Stimulated activated naive B cell treated with anti-CD40 and anti-IgM and Interleukin-4, amounts not matched to agents 10 μg/mL and 1 μg/mL and 100 μg/mL, for 72 hours (primary cell): ENCODE measurements at regions not wholly inside any gene's neighbourhood (a gene's known extent, or its start where the extent isn't known, plus 50 kb on each side); places are given as distances from the start of the nearest gene placed in this dataset.

Experiments
- ATAC-seq, 2 donors: fragments of 150-1000 bp; cut with Tn5 transposase; replicated peaks; 2 replicates each; pipeline ENCODE4 v1.10.0; 2021; ENCODE audit warnings: moderate library complexity in 1 of 2
- DNase-seq: peaks from one replicate; pipeline ENCODE4 v3.0.0; 2021
- H3K27ac Mint-ChIP-seq: one replicate; pipeline ENCODE4 v1.8.0; 2022; ENCODE audit warnings: mild to moderate bottlenecking, mixed read lengths
- H3K27me3 Mint-ChIP-seq, 2 donors: one replicate each; pipeline ENCODE4 v1.8.0; 2022; ENCODE audit warnings: mixed read lengths in 2 of 2
- H3K36me3 Mint-ChIP-seq, 2 donors: one replicate each; pipeline ENCODE4 v1.8.0; 2022; ENCODE audit warnings: mixed read lengths in 2 of 2, mild to moderate bottlenecking in 1 of 2
- H3K4me1 Mint-ChIP-seq, 2 donors: one replicate each; pipeline ENCODE4 v1.8.0; 2022; ENCODE audit warnings: mixed read lengths in 2 of 2, mild to moderate bottlenecking in 1 of 2
- H3K4me3 Mint-ChIP-seq, 2 donors: one replicate each; pipeline ENCODE4 v1.8.0; 2022; ENCODE audit warnings: mild to moderate bottlenecking in 2 of 2, mixed read lengths in 2 of 2, moderate library complexity in 1 of 2
- H3K9me3 Mint-ChIP-seq, 2 donors: one replicate each; pipeline ENCODE4 v1.8.0; 2022; ENCODE audit warnings: mixed read lengths in 2 of 2, mild to moderate bottlenecking in 1 of 2

DNA sequence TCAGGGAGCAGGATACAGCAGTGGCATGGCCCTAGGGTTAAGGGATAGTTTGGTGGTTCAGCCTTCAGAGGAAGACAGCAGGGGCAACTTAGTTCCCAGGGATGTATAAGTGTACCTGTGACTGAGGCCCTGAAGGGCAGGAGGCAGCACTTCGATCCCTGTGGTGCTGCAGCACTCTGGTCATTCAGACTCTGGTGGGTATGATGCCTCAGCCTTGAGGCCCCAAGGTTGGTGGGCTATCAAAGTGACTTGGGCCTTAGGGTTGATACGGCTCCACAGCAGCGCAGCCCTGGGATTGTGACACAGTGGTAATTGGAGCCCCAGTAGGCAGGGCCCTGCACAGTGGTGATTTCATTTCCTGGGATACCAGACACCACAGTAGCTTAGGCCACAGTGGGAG, 1703.1 kb downstream of the PCDH7 start:
- H3K9me3 Mint-ChIP-seq = peaks cover 8 to 22% of the 10 kb centered on the region in 2 donors
- H3K4me1 Mint-ChIP-seq = no peaks in the 10 kb centered on the region
- ATAC-seq = peak in 1 of 2 donors; percentile 7
- H3K36me3 Mint-ChIP-seq = no peaks in the 10 kb centered on the region
- no peaks in the 10 kb centered on the region for H3K27me3 Mint-ChIP-seq
- no peak overlapping the region for H3K27ac Mint-ChIP-seq
- no peak overlapping the region for H3K4me3 Mint-ChIP-seq
- no peak for DNase-seq

DNA sequence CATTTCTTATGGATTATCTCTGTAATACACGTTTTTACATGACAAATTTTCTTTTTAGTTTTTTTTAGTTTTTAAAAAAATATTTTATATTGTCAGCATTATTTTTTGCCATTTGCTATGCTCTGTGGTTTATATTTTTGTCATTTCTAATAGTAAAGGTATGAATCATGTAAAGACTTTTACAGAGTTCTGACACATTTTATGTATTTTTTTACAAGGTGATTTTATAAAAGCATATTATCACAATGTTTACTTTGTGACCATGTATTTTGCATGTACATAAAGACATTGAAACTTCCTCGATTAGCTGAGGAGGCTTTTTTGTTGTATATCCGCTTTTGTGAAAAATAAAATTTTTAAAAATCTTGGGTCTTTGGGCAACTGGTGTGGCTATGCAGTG, 1705.1 kb downstream of the PCDH7 start:
- DNase-seq (no peak), ATAC-seq (no peak)
- no peaks in the 10 kb centered on the region for H3K27me3 Mint-ChIP-seq
- no peaks in the 10 kb centered on the region for H3K4me1 Mint-ChIP-seq
- peaks cover 8 to 22% of the 10 kb centered on the region in 2 donors for H3K9me3 Mint-ChIP-seq
- H3K27ac Mint-ChIP-seq = no peak overlapping the region
- H3K36me3 Mint-ChIP-seq = no peaks in the 10 kb centered on the region
- H3K4me3 Mint-ChIP-seq = no peak overlapping the region

DNA sequence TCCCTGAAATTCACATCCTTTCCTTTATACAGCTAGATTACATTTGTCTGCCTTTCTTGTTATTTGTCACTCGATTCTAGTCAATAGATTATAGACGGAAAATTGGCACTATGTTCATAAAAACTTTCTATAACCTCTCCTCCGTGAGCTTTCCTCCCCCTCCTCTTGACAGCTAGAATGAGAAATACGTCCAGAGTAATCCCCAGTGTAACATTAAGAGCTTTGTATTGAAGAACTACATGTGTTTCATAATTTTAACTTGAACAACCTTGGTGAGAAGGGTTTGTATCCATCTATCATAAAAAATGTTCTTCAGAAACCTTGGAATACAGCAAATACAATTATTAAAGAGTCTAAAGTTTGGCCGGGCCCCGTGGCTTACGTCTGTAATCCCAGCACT, 1707.4 kb downstream of the PCDH7 start:
- Mint-ChIP-seq H3K4me1 (no peaks in the 10 kb centered on the region), H3K27me3 (no peaks in the 10 kb centered on the region), H3K9me3 (peaks cover 8 to 17% of the 10 kb centered on the region in 2 donors), H3K4me3 (no peak overlapping the region), H3K27ac (no peak overlapping the region), H3K36me3 (no peaks in the 10 kb centered on the region)
- DNase-seq (no peak), ATAC-seq (no peak)

DNA sequence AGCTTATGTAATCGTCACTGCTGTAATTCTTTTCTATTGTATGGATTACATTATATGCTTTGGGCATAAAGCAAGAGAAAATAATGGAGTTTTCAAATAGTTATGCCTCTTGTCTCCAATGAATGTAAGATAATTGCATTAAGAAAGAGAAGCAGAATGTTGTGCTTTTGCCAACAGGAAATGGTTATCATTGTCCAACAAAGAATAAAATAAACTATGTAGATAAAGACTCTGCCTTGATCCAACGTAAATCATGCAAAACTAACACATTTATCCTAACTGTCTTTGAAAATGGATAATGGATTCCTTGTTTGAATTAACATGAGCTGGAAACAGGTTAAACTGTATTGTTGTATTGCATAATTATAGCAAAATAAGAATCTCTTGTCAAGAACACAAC, 1709.0 kb downstream of the PCDH7 start:
- Mint-ChIP-seq H3K27ac (no peak overlapping the region), H3K9me3 (peaks cover 5 to 9% of the 10 kb centered on the region in 2 donors), H3K4me3 (no peak overlapping the region), H3K36me3 (no peaks in the 10 kb centered on the region), H3K27me3 (no peaks in the 10 kb centered on the region), H3K4me1 (no peaks in the 10 kb centered on the region)
- DNase-seq (no peak), ATAC-seq (no peak)

GRCh38 chr4:32435308-32435707, 1715.1 kb downstream of the PCDH7 start:
- H3K4me1 Mint-ChIP-seq = no peaks in the 10 kb centered on the region
- ATAC-seq = no peak
- DNase-seq = no peak
- H3K27ac Mint-ChIP-seq = no peak overlapping the region
- H3K9me3 Mint-ChIP-seq = peaks cover 0 to 2% of the 10 kb centered on the region in 2 donors
- H3K4me3 Mint-ChIP-seq = no peak overlapping the region
- H3K27me3 Mint-ChIP-seq = no peaks in the 10 kb centered on the region
- no peaks in the 10 kb centered on the region for H3K36me3 Mint-ChIP-seq

- Mint-ChIP-seq H3K27me3 (no peaks in the 10 kb centered on the region), H3K9me3 (peaks cover 0 to 2% of the 10 kb centered on the region in 2 donors), H3K4me3 (no peak overlapping the region), H3K4me1 (no peaks in the 10 kb centered on the region), H3K27ac (no peak overlapping the region), H3K36me3 (no peaks in the 10 kb centered on the region)
- no peak for ATAC-seq
- DNase-seq = no peak
These were observed 1716.6 kb downstream of the PCDH7 start for GRCh38 chr4:32436816-32437215.

GRCh38 chr4:32440391-32440790, 1720.2 kb downstream of the PCDH7 start:
- no peaks in the 10 kb centered on the region for H3K4me1 Mint-ChIP-seq
- DNase-seq (no peak), ATAC-seq (no peak)
- no peak overlapping the region for H3K27ac Mint-ChIP-seq
- no peak overlapping the region for H3K4me3 Mint-ChIP-seq
- peaks cover 0 to 4% of the 10 kb centered on the region in 2 donors for H3K9me3 Mint-ChIP-seq
- no peaks in the 10 kb centered on the region for H3K36me3 Mint-ChIP-seq
- H3K27me3 Mint-ChIP-seq = no peaks in the 10 kb centered on the region

GRCh38 chr4:32454482-32454881, 1734.3 kb downstream of the PCDH7 start:
- Mint-ChIP-seq H3K9me3 (peaks cover 0 to 2% of the 10 kb centered on the region in 2 donors), H3K27me3 (no peaks in the 10 kb centered on the region), H3K4me3 (no peak overlapping the region), H3K4me1 (no peaks in the 10 kb centered on the region), H3K27ac (no peak overlapping the region), H3K36me3 (no peaks in the 10 kb centered on the region)
- DNase-seq = no peak
- no peak for ATAC-seq

DNA sequence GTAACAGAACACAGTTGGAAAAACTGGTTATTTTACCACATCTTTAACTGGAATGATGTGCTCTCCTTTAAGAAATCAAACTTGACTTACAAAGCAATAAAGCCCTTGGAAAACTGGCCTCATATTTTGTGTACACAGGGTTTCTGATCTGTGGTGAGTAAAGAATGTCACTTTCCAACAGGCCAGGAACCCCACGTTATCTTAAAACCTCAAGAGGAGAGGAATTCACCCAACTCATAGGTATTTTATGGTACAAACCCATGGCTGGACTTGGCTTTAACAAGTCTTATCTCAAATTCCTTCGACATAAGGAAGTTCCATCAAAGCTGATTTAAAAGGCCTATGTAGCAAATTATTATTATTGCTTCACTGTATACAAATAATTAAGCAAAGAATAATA, 1735.1 kb downstream of the PCDH7 start:
- H3K27ac Mint-ChIP-seq = no peak overlapping the region
- DNase-seq (no peak), ATAC-seq (no peak)
- H3K9me3 Mint-ChIP-seq = peaks cover 0 to 2% of the 10 kb centered on the region in 2 donors
- no peaks in the 10 kb centered on the region for H3K27me3 Mint-ChIP-seq
- no peak overlapping the region for H3K4me3 Mint-ChIP-seq
- no peaks in the 10 kb centered on the region for H3K4me1 Mint-ChIP-seq
- no peaks in the 10 kb centered on the region for H3K36me3 Mint-ChIP-seq

DNA sequence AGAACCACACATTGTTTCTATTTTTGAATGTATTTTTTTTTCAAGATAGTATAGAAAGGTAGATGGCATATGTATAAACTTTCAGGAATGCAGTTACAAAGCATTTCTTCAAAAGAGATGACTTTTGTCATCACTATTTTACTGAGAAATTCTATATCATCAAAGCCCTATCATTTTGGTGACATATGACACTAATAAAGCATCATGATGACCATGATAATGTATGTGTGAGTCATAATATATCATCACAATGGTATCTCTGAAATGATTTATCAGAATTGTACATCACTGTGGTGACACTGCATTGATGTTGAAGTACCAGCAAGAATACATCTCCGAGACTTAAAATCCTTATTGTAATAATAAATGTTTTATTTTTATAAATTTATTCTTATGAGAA, 1740.8 kb downstream of the PCDH7 start:
- Mint-ChIP-seq H3K27me3 (no peaks in the 10 kb centered on the region), H3K4me1 (no peaks in the 10 kb centered on the region), H3K36me3 (no peaks in the 10 kb centered on the region), H3K9me3 (no peaks in the 10 kb centered on the region), H3K27ac (no peak overlapping the region), H3K4me3 (no peak overlapping the region)
- DNase-seq (no peak), ATAC-seq (no peak)

GRCh38 chr4:32462944-32463343, 1742.8 kb downstream of the PCDH7 start:
- no peaks in the 10 kb centered on the region for H3K4me1 Mint-ChIP-seq
- H3K27ac Mint-ChIP-seq = no peak overlapping the region
- no peaks in the 10 kb centered on the region for H3K27me3 Mint-ChIP-seq
- ATAC-seq (no peak), DNase-seq (no peak)
- H3K4me3 Mint-ChIP-seq = no peak overlapping the region
- H3K36me3 Mint-ChIP-seq = no peaks in the 10 kb centered on the region
- H3K9me3 Mint-ChIP-seq = no peaks in the 10 kb centered on the region

GRCh38 chr4:32470087-32470585, 1750.0 kb downstream of the PCDH7 start:
- Mint-ChIP-seq H3K27me3 (no peaks in the 10 kb centered on the region), H3K27ac (no peak overlapping the region), H3K36me3 (no peaks in the 10 kb centered on the region), H3K4me1 (no peaks in the 10 kb centered on the region), H3K9me3 (peaks cover 0 to 4% of the 10 kb centered on the region in 2 donors), H3K4me3 (no peak overlapping the region)
- DNase-seq (no peak), ATAC-seq (no peak)

DNA sequence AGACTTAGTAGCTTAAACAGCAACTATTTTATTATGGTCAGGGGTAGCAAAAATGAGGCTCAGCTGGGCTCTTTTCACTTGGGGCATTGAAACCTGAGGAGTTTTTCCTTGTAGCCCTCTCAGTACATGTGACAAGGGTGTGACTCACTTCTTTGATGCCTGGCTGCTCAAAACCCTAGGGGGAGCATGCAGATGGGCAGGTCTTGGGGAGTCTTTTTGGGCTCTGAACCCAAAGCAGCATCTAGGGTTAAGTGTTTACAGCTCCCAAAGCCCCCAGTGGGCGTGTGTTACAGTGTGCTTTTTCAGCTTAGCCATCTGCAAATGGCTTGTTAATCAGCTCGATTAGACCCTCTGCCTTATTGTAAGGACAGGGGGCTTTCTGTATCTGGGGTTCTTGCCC, 1752.7 kb downstream of the PCDH7 start:
- H3K27me3 Mint-ChIP-seq = no peaks in the 10 kb centered on the region
- no peak overlapping the region for H3K4me3 Mint-ChIP-seq
- no peaks in the 10 kb centered on the region for H3K4me1 Mint-ChIP-seq
- peaks cover 0 to 4% of the 10 kb centered on the region in 2 donors for H3K9me3 Mint-ChIP-seq
- no peaks in the 10 kb centered on the region for H3K36me3 Mint-ChIP-seq
- H3K27ac Mint-ChIP-seq = no peak overlapping the region
- no peak for ATAC-seq
- no peak for DNase-seq

DNA sequence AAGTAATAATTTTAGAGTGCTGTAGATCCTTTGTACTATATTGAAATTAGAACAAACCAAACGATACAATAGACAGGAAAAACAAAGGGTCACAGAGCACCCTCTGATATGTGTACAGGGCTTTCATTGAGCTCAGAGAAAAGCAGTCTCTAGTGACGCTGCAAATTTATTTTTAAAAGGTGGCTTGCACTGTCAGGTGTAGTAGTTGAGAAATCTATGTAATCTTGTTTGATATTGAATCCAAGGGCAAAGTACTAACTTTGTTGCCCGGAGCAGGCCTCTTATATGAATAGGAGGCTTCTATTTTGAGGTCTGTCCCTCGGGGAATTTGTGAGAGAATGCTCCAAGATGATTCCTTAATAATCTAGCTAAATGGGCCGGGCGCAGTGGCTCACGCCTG, 1755.5 kb downstream of the PCDH7 start:
- no peak for ATAC-seq
- H3K9me3 Mint-ChIP-seq = peaks cover 0 to 4% of the 10 kb centered on the region in 2 donors

DNA sequence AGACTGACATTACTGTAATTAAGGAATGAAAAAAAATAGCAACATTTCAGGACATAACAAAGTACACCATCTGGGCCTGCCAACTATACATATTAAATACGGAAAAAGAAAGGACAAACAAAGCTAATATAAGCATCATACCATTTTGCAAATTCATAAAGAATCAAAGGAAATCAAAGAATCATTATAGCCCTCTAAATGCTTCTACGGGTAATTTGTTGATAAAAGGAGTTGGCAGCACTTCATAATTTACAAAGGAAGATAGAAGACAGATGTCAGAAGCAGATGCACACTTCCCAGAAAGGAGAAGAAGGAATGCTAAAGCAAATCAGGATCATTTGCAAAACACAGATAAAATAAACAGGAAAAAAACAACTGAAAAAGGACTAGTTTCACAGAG, 1757.3 kb downstream of the PCDH7 start:
- H3K9me3 Mint-ChIP-seq = peaks cover 0 to 4% of the 10 kb centered on the region in 2 donors
- no peak overlapping the region for H3K27ac Mint-ChIP-seq
- H3K4me3 Mint-ChIP-seq = no peak overlapping the region

More for the DNA sequence above, 1755.5 kb downstream of the PCDH7 start:
- no peak overlapping the region for H3K4me3 Mint-ChIP-seq
- DNase-seq = no peak
- no peaks in the 10 kb centered on the region for H3K36me3 Mint-ChIP-seq
- no peaks in the 10 kb centered on the region for H3K27me3 Mint-ChIP-seq
- H3K4me1 Mint-ChIP-seq = no peaks in the 10 kb centered on the region
- H3K27ac Mint-ChIP-seq = no peak overlapping the region

DNA sequence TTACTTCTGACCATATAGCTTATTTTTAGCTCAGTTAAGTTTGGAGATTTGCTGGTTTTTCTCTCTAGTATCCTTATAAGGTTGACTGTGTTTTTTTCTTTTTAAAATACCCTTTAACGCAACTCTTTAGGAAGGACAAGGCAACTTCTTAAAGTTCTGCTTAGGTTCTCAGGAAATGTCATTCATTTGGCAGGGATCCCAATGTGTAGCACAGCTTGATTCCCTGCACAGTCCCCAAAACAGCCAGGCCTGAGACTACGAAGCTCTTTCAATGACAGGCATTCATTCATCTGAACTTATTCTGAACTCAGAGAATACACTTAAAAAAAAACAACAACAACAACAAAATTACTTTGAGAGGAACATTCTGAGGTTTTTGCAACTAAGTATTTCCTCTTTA, 1765.8 kb downstream of the PCDH7 start:
- H3K4me1 Mint-ChIP-seq = no peaks in the 10 kb centered on the region

More for the DNA sequence above, 1757.3 kb downstream of the PCDH7 start:
- ATAC-seq = no peak
- Mint-ChIP-seq H3K27me3 (no peaks in the 10 kb centered on the region), H3K36me3 (no peaks in the 10 kb centered on the region), H3K4me1 (no peaks in the 10 kb centered on the region)
- no peak for DNase-seq

More for the DNA sequence above, 1765.8 kb downstream of the PCDH7 start:
- Mint-ChIP-seq H3K27me3 (no peaks in the 10 kb centered on the region), H3K36me3 (no peaks in the 10 kb centered on the region), H3K27ac (no peak overlapping the region), H3K9me3 (no peaks in the 10 kb centered on the region), H3K4me3 (no peak overlapping the region)
- ATAC-seq (no peak), DNase-seq (no peak)
